ENCODE measurements at regions not wholly inside any gene's neighbourhood (a gene's known extent, or its start where the extent isn't known, plus 50 kb on each side); places are given as distances from the start of the nearest gene placed in this dataset.
"Not testable (repeated sequence)": the region's sequence is repeated elsewhere in the genome, so short reads cannot be mapped to it uniquely, and the experiment has no call there.

DNA sequence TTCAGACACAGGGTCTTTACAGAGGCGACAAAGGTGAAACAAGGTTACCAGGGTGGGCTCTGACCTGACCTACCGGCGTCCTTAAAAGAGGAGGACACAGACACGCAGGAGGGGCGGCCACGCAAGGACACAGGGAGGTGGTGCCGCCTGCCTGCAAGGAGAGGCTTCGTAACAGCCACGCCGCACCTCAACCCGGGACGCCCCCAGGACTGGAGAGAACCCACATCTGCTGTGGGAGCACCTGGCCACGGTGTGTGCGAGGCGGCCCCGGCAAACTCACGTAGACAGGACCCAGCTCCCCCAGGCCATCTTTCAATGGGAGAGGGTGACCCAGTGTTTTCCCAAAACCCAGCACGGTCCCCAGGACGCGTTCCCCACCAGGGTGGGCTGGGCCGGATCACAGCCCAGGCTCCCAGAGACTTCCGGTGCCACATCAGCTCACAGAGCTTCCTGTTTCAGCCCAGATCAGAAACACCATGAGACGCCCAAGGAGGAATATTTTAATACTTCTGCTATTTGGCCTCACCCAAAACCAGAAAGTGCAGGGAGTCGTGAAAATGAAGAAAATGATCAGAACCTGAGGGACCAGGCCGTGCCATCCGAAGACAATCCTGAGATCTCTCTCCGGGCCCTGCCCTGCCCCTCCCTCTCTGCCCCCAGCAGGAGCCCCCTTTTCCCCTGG lies 5417.4 kb upstream of the TPTE start:
- not testable (repeated sequence) for H3K4me3 ChIP-seq (ENCODE audit: low read length); H4K20me1 ChIP-seq (ENCODE audit: insufficient read depth); H3K27ac ChIP-seq (ENCODE audit: low read length)

DNA sequence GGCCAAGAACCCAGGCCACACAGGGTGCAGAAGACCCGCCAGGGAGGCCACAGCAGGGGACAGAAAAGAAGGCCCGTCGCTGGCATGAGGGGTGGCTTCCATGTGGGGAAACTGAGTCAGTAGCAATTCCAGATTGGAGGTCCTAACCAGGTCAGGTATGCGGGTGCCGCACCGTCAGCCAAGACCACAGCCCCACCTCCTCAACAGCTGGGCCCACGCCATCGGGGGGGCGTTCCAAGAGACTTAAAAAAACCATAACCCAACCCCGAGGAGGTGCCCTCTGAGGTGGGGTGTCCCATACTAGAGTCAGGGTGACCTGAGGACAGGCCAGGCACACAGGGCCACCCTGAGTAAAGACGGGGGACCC lies 5416.8 kb upstream of the TPTE start:
- not testable (repeated sequence) for H4K20me1 ChIP-seq (ENCODE audit: insufficient read depth); H3K9ac ChIP-seq (ENCODE audit: low read length); H3K79me2 ChIP-seq (replicated peaks; ENCODE audit: insufficient read depth, low read length); H3K4me3 ChIP-seq (ENCODE audit: low read length); H3K27me3 ChIP-seq (ENCODE audit: insufficient read depth, low read depth, low read length); H3K36me3 ChIP-seq (ENCODE audit: insufficient read depth, low read length); H3K4me2 ChIP-seq (ENCODE audit: low read length); H3K9me2 ChIP-seq (ENCODE audit: insufficient read depth, low read length); H3F3A ChIP-seq (ENCODE audit: insufficient read depth, low read length, poor library complexity, severe bottlenecking); H2AFZ ChIP-seq (ENCODE audit: low read depth, low read length); H3K27ac ChIP-seq (ENCODE audit: low read length); H3K9me3 ChIP-seq (ENCODE audit: low read length)

More for the DNA sequence above, 5417.4 kb upstream of the TPTE start:
- H3F3A ChIP-seq (ENCODE audit: insufficient read depth, low read length, poor library complexity, severe bottlenecking); H3K9me2 ChIP-seq (ENCODE audit: insufficient read depth, low read length); H3K9me3 ChIP-seq (ENCODE audit: low read length); H3K36me3 ChIP-seq (ENCODE audit: insufficient read depth, low read length); H3K4me2 ChIP-seq (ENCODE audit: low read length); H3K79me2 ChIP-seq (replicated peaks; ENCODE audit: insufficient read depth, low read length); H2AFZ ChIP-seq (ENCODE audit: low read depth, low read length); H3K27me3 ChIP-seq (ENCODE audit: insufficient read depth, low read depth, low read length); H3K9ac ChIP-seq (ENCODE audit: low read length): not testable (repeated sequence)

DNA sequence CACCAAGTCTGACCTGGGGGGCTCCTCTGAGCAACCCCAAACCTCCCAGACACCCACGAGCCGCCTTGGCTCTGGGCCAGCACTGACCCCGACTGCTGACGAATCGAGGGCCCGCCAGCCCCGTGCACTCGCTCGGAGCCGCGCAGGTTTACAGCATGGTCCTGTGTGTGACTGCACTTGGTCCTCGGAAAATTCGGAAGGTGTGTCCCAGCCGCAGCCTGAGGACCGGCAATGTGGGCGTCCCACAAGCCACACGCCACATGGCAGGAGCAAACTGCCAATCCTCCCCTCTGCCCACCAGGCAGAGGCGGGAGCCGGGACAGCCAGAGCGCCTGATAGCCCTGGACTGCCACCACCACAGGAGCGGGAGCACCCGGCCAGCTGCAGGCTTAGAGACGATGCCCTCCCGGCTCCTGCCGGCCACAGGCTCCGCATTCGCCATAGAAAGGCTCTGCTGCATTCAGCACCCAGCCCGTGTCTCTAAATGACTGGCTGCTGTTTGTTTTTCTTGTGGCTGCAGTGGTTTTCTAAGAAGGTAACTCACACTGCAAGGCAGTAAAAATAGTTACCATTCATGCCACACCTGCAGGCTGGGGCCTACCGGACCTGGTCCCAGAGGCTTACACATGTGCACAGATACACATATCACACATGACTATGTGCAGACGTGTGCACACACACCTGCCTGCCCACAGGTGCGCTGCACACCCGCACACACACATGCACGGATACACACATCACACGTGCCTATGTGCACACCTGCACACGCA lies 5415.3 kb upstream of the TPTE start:
- H3K27me3 ChIP-seq (ENCODE audit: insufficient read depth, low read depth, low read length); H3K9me2 ChIP-seq (ENCODE audit: insufficient read depth, low read length); H3K9me3 ChIP-seq (ENCODE audit: low read length); H3K36me3 ChIP-seq (ENCODE audit: insufficient read depth, low read length); H3F3A ChIP-seq (ENCODE audit: insufficient read depth, low read length, poor library complexity, severe bottlenecking); H3K4me3 ChIP-seq (ENCODE audit: low read length); H3K4me2 ChIP-seq (ENCODE audit: low read length); H3K9ac ChIP-seq (ENCODE audit: low read length); H3K27ac ChIP-seq (ENCODE audit: low read length); H3K79me2 ChIP-seq (replicated peaks; ENCODE audit: insufficient read depth, low read length); H2AFZ ChIP-seq (ENCODE audit: low read depth, low read length); H4K20me1 ChIP-seq (ENCODE audit: insufficient read depth): not testable (repeated sequence)

DNA sequence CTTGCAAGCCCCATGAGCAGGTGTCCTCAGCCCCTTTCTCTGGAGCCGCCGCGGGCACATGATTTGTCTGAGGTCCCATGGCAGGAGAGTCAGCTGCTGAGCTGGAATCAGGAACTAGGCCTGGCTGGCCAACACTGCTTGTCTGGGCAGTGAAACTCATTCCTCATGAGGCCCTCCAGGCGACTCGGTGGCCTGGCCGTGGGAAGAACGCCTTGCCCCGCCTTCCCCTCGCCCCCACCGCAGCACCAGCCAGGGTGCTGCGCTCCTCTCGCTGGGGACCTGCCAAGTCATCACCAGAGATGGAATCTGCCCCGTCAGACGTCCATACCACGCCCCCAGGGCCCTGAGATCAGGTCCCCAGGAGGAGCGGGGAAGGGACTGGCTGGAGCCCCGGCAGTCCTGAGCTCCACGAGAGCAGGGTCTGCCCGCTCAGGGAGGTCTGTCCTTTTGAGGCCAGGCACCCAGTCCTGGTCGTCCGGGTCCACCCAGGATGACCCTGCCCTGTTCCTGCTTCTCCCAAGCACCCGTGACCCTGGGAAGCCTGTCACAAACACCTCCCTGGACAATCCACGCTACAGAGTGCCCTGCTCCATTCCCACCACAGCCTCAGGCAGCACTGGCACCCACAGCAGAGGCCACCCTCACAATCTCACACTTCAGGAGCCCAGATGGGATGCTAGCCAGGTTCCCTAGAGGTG lies 5414.5 kb upstream of the TPTE start:
- H3K4me2 ChIP-seq (ENCODE audit: low read length); H3F3A ChIP-seq (ENCODE audit: insufficient read depth, low read length, poor library complexity, severe bottlenecking); H3K79me2 ChIP-seq (replicated peaks; ENCODE audit: insufficient read depth, low read length); H3K9ac ChIP-seq (ENCODE audit: low read length); H3K27ac ChIP-seq (ENCODE audit: low read length); H4K20me1 ChIP-seq (ENCODE audit: insufficient read depth); H3K27me3 ChIP-seq (ENCODE audit: insufficient read depth, low read depth, low read length); H3K4me3 ChIP-seq (ENCODE audit: low read length); H3K9me2 ChIP-seq (ENCODE audit: insufficient read depth, low read length); H2AFZ ChIP-seq (ENCODE audit: low read depth, low read length); H3K9me3 ChIP-seq (ENCODE audit: low read length); H3K36me3 ChIP-seq (ENCODE audit: insufficient read depth, low read length): not testable (repeated sequence)

DNA sequence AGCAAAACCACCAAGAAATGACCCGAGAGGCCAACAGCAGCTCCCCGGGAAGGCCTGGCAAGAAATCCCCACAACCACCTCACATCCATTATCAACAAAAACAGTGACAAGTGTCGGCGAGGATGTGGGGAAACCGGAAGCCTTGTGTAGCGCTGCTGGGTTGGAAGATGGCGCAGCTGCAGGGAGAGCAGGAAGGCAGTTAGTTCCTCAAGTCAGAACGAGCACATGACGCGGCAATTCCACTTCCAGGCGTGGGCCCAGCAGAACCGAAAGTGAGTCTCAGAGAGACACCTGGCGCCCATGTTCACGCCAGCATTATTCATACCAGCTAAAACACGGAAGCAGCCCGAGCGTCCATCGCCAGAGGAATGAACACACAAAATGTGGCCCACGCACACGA lies 5413.7 kb upstream of the TPTE start:
- H3K4me3 ChIP-seq (ENCODE audit: low read length); H3K9ac ChIP-seq (ENCODE audit: low read length); H3K4me2 ChIP-seq (ENCODE audit: low read length); H2AFZ ChIP-seq (ENCODE audit: low read depth, low read length); H3K27ac ChIP-seq (ENCODE audit: low read length); H3F3A ChIP-seq (ENCODE audit: insufficient read depth, low read length, poor library complexity, severe bottlenecking); H4K20me1 ChIP-seq (ENCODE audit: insufficient read depth); H3K36me3 ChIP-seq (ENCODE audit: insufficient read depth, low read length); H3K9me3 ChIP-seq (ENCODE audit: low read length); H3K79me2 ChIP-seq (replicated peaks; ENCODE audit: insufficient read depth, low read length); H3K9me2 ChIP-seq (ENCODE audit: insufficient read depth, low read length); H3K27me3 ChIP-seq (ENCODE audit: insufficient read depth, low read depth, low read length): not testable (repeated sequence)

DNA sequence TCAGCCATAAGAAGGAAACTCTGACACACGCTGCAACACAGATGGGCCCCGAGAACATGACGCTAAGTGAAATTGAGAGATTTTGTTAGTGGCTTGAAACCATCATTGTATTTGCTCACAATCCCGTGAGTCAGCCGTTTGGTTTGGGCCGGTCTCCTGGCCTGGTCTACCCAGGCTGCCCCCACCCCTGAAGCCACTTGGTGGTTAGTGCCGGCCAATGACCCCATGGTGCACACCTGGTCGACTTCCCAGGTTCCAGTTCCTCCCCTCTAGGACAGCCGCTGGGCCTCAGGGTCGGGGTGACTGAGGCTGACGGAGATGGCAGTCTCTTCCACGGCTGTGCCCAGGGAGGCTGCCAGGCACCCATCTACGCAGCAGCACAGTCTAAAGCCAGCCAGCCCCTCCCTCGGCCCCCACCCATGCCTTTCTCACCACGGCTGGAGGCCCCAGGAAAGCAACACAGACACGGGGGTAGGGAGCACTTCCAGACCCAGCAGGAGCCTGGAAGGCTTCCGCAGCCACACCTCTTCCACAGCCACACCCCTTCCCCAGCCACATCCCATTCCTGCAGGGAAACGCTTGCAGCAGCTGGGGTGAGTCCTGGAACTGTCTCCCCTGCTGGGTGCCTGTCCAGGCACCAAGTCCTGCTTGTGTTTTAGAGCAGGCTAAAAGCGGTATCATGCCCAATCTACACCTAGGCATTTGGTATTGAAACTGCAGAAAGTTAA lies 5413.2 kb upstream of the TPTE start:
- H3K9me2 ChIP-seq (ENCODE audit: insufficient read depth, low read length); H2AFZ ChIP-seq (ENCODE audit: low read depth, low read length); H3F3A ChIP-seq (ENCODE audit: insufficient read depth, low read length, poor library complexity, severe bottlenecking); H3K9me3 ChIP-seq (ENCODE audit: low read length); H3K36me3 ChIP-seq (ENCODE audit: insufficient read depth, low read length); H3K27ac ChIP-seq (ENCODE audit: low read length); H3K4me2 ChIP-seq (ENCODE audit: low read length); H3K79me2 ChIP-seq (replicated peaks; ENCODE audit: insufficient read depth, low read length); H3K9ac ChIP-seq (ENCODE audit: low read length); H3K4me3 ChIP-seq (ENCODE audit: low read length); H3K27me3 ChIP-seq (ENCODE audit: insufficient read depth, low read depth, low read length); H4K20me1 ChIP-seq (ENCODE audit: insufficient read depth): not testable (repeated sequence)

DNA sequence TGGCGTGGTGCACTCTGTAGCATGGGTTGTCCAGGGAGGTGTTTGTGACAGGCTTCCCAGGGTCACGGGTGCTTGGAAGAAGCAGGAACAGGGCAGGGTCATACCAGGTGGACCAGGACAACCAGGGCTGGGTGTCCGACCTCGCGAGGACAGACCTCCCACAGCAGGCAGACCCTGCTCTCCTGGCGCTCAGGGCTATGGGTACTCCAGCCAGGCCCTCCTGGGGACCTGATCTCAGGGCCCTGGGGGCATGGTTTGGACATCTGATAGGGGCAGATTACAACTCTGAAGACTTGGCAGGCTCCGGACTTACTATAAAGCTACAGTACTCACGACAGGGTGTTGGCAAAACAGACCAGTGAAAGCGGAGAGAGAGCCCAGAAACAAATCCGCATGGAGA lies 5410.2 kb upstream of the TPTE start:
- not testable (repeated sequence) for H3K9me3 ChIP-seq (ENCODE audit: low read length); H3K4me3 ChIP-seq (ENCODE audit: low read length); H3K9ac ChIP-seq (ENCODE audit: low read length); H3F3A ChIP-seq (ENCODE audit: insufficient read depth, low read length, poor library complexity, severe bottlenecking); H3K36me3 ChIP-seq (ENCODE audit: insufficient read depth, low read length); H3K9me2 ChIP-seq (ENCODE audit: insufficient read depth, low read length); H4K20me1 ChIP-seq (ENCODE audit: insufficient read depth); H3K4me2 ChIP-seq (ENCODE audit: low read length); H3K27me3 ChIP-seq (ENCODE audit: insufficient read depth, low read depth, low read length); H3K79me2 ChIP-seq (replicated peaks; ENCODE audit: insufficient read depth, low read length); H2AFZ ChIP-seq (ENCODE audit: low read depth, low read length); H3K27ac ChIP-seq (ENCODE audit: low read length)
